ENCODE measurements at regions not wholly inside any gene's neighbourhood (a gene's known extent, or its start where the extent isn't known, plus 50 kb on each side); places are given as distances from the start of the nearest gene placed in this dataset.
A peak's percentile ranks its signal among the peaks of the same experiment; 100 is the strongest.

- DNase-seq (ENCODE audit: low read depth) = no peak
- H3K4me3 ChIP-seq (ENCODE audit: low read depth, low read length) = no peak overlapping the region
- TF ChIP-seq CTCF (conservative IDR thresholded peaks at IDR 0.05; ENCODE audit: low read depth, low read length) = peak; percentile 15
Observed at GRCh38 chr17:28247671-28248555, 71.1 kb upstream of the TMEM97 start.

DNA sequence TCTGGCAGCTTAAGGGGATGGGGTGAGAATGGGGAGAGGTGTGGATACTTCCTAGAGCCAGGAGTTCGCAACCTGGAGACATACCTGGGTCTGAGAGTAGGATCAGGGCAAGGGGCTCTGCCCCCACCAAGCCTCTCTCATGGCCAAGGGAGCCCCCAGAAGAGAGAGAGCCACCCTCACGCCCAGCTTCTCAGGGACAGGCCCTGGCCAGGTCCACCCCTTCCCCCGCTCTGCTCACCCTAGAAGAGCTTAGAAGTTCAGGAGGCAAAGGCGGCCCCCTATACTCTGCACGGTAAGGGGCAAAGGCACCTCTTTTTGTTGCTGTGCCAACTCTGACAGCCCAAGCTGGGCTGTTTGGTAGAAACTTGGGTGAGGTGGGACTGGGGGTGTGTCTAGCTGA, 69.3 kb upstream of the TMEM97 start:
- no peak for DNase-seq (ENCODE audit: low read depth)
- TF ChIP-seq CTCF (conservative IDR thresholded peaks at IDR 0.05; ENCODE audit: low read depth, low read length) = no peak
- H3K4me3 ChIP-seq (ENCODE audit: low read depth, low read length) = no peak overlapping the region

GRCh38 chr17:28252436-28252835, 66.6 kb upstream of the TMEM97 start:
- DNase-seq (ENCODE audit: low read depth) = no peak
- no peak for TF ChIP-seq CTCF (conservative IDR thresholded peaks at IDR 0.05; ENCODE audit: low read depth, low read length)
- no peak overlapping the region for H3K4me3 ChIP-seq (ENCODE audit: low read depth, low read length)

DNA sequence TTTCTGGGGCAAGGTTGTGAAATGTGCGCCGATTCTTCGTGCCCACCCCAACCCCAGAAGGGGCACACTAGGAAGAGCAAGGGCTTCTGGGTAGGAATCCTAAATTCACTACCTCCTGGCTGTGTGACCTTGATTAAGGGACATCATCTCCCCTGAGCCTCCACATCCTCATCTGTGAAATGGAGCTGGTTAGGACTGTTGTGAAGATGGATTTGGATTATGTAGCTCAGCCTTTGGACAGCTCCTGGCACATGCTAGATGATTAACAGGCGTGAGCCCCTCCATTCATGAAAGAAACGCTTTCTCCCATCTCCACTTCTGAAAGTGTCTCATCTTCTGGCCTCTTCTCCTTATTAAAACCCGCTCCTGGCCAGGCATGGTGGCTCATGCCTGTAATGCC, 65.3 kb upstream of the TMEM97 start:
- TF ChIP-seq CTCF (conservative IDR thresholded peaks at IDR 0.05; ENCODE audit: low read depth, low read length) = no peak
- no peak overlapping the region for H3K4me3 ChIP-seq (ENCODE audit: low read depth, low read length)
- DNase-seq (ENCODE audit: low read depth) = no peak

- DNase-seq (ENCODE audit: low read depth) = no peak
- TF ChIP-seq CTCF (conservative IDR thresholded peaks at IDR 0.05; ENCODE audit: low read depth, low read length) = no peak
- H3K4me3 ChIP-seq (ENCODE audit: low read depth, low read length) = no peak overlapping the region
Observed at GRCh38 chr17:28255616-28256015, 63.4 kb upstream of the TMEM97 start.

DNA sequence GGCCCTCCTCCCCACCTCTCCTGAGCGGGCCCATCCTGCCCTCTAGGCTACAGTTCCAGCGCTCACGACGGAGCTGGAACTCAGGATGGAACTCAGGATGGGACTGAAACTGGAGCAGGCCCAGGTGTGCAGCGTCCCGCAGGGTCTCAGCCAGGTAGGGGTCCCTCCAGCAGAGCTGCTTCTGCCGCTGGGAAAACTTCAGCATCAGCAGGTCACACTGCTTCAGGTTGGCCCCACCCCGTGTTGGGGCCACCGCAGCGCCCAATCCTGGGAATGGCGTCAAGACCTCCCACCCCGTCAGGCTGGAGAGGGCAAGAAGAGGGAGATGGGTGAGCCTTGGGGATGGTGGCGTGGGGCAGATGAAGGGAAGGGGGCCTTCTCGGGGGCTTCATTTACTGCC, 62.6 kb upstream of the TMEM97 start:
- H3K4me3 ChIP-seq (ENCODE audit: low read depth, low read length) = no peak overlapping the region
- DNase-seq (ENCODE audit: low read depth) = no peak
- TF ChIP-seq CTCF (conservative IDR thresholded peaks at IDR 0.05; ENCODE audit: low read depth, low read length) = no peak

GRCh38 chr17:28256881-28257280, 62.1 kb upstream of the TMEM97 start:
- H3K4me3 ChIP-seq (ENCODE audit: low read depth, low read length) = no peak overlapping the region
- no peak for TF ChIP-seq CTCF (conservative IDR thresholded peaks at IDR 0.05; ENCODE audit: low read depth, low read length)
- no peak for DNase-seq (ENCODE audit: low read depth)

All from choroid plexus epithelial cell (primary cell).